Lower leg skin (tissue), 3 donors: ENCODE measurements at regions not wholly inside any gene's neighbourhood (a gene's known extent, or its start where the extent isn't known, plus 50 kb on each side); places are given as distances from the start of the nearest gene placed in this dataset.

ENCODE experiments used
- CTCF ChIP-seq, 3 donors: fragments of 450-650 bp; IDR thresholded peaks; one replicate each; pipeline ENCODE4 v1.5.1; 2016; ENCODE audit warnings: antibody characterized with exemption in 3 of 3, mild to moderate bottlenecking in 3 of 3, moderate library complexity in 2 of 3
- POLR2A ChIP-seq, 2 donors: fragments of 450-650 bp; IDR thresholded peaks; one replicate each; pipeline ENCODE4 v1.6.1; 2016 to 2017; ENCODE audit warnings: antibody characterized with exemption in 2 of 2, mild to moderate bottlenecking in 1 of 2, moderate library complexity in 1 of 2

- TF ChIP-seq CTCF (IDR thresholded peaks at IDR 0.05) (no peak), POLR2A (IDR thresholded peaks at IDR 0.05) (no peak)
Observed at GRCh38 chr2:175259164-175259563, 77.7 kb upstream of the ATP5MC3 start.
